Ovary (tissue), 3 donors: ENCODE measurements at regions not wholly inside any gene's neighbourhood (a gene's known extent, or its start where the extent isn't known, plus 50 kb on each side); places are given as distances from the start of the nearest gene placed in this dataset.

ENCODE experiments used
- CTCF ChIP-seq, 3 donors: fragments of 450-650 bp in 2 of 3; fragments of 200-600 bp in 1 of 3; IDR thresholded peaks; one replicate each; pipeline versions ENCODE4 v1.5.1 to v1.8.0; 2016 to 2022; ENCODE audit warnings: antibody characterized with exemption in 3 of 3, mild to moderate bottlenecking in 1 of 3
- EP300 ChIP-seq: sonication (generic); formaldehyde crosslinking; IDR thresholded peaks from one replicate; pipeline ENCODE4 v1.6.1; 2017; ENCODE audit warnings: antibody characterized with exemption
- POLR2A ChIP-seq: fragments of 450-650 bp; IDR thresholded peaks from one replicate; pipeline ENCODE4 v1.6.1; 2017; ENCODE audit warnings: antibody characterized with exemption, mild to moderate bottlenecking, moderate library complexity
- donor health status: DM: no; HTN: no; CAD: no.

- no peak for TF ChIP-seq EP300
- TF ChIP-seq CTCF (IDR thresholded peaks at IDR 0.05) = no peak
- no peak for TF ChIP-seq POLR2A
These were observed 81.4 kb upstream of the NCOR2 start for GRCh38 chr12:124648710-124649384.
